HEK293 (cell line): ENCODE measurements at regions not wholly inside any gene's neighbourhood (a gene's known extent, or its start where the extent isn't known, plus 50 kb on each side); places are given as distances from the start of the nearest gene placed in this dataset.

ENCODE experiments used
- CTCF ChIA-PET: fragments of 350-600 bp; formaldehyde crosslinking; extraction: SDS; loops from one replicate; lab custom pipeline; 2021; ENCODE audit warnings: antibody characterized with exemption; lab: Yijun Ruan, JAX
- POLR2A ChIA-PET: fragments of 300-600 bp; formaldehyde crosslinking; extraction: SDS; loops from one replicate; lab custom pipeline; 2020; ENCODE audit warnings: antibody characterized with exemption, inconsistent platforms; lab: Yijun Ruan, JAX
- H3K27ac ChIP-seq: fragments of 200-500 bp; sonication (Bioruptor generic); 2 replicates; pipeline ENCODE4 v1.5.1; 2014; ENCODE audit warnings: low read depth, low read length, control low read depth, inconsistent platforms; ENCODE audit errors: extremely low read depth
- H3K36me3 ChIP-seq, 2 experiments: fragments of 200-500 bp in 1 of 2; sonication (Bioruptor generic) in 1 of 2; 1 replicate in 1 of 2; 2 replicates in 1 of 2; pipeline ENCODE4 v1.5.1; 2014 to 2017; ENCODE audit warnings: inconsistent platforms in 2 of 2, low read length in 2 of 2; ENCODE audit not compliant: control insufficient read depth in 2 of 2, insufficient read depth in 1 of 2
- H3K4me1 ChIP-seq: fragments of 200-500 bp; sonication (Bioruptor generic); 2 replicates; pipeline ENCODE4 v1.5.1; 2014; ENCODE audit warnings: mild to moderate bottlenecking, low read length, inconsistent platforms; ENCODE audit not compliant: control insufficient read depth, insufficient read depth
- H3K4me3 ChIP-seq: 2 replicates; pipeline ENCODE4 v1.5.1; 2011; ENCODE audit warnings: low read depth, mild to moderate bottlenecking, control low read depth, low read length, moderate library complexity
- H3K9me3 ChIP-seq: fragments of 200-500 bp; sonication (Bioruptor generic); 2 replicates; pipeline ENCODE4 v1.5.1; 2014; ENCODE audit warnings: low read depth, low read length, inconsistent platforms; ENCODE audit not compliant: control insufficient read depth, insufficient read depth
- KLF1 ChIP-seq: fragments of 450-650 bp; formaldehyde crosslinking; IDR thresholded peaks from 2 replicates; pipeline ENCODE4 v1.5.1; 2016; ENCODE audit warnings: missing biosample characterization, missing genetic modification characterization
- MEIS1 ChIP-seq: sonication (generic); formaldehyde crosslinking; IDR thresholded peaks from 2 replicates; pipeline ENCODE4 v1.8.1; 2022; ENCODE audit warnings: missing genetic modification reagents, mild to moderate bottlenecking, borderline replicate concordance
- OVOL3 ChIP-seq: fragments of 450-650 bp; formaldehyde crosslinking; IDR thresholded peaks from 2 replicates; pipeline ENCODE4 v1.5.1; 2016; ENCODE audit warnings: missing biosample characterization, missing genetic modification characterization
- SALL2 ChIP-seq: fragments of 450-650 bp; formaldehyde crosslinking; IDR thresholded peaks from 2 replicates; pipeline ENCODE4 v1.5.0; 2017; ENCODE audit warnings: missing biosample characterization, mild to moderate bottlenecking, missing genetic modification characterization, borderline replicate concordance
- SCRT1 ChIP-seq: fragments of 450-650 bp; formaldehyde crosslinking; IDR thresholded peaks from 2 replicates; pipeline ENCODE4 v1.5.1; 2016; ENCODE audit warnings: missing biosample characterization, missing genetic modification characterization, borderline replicate concordance
- TSHZ1 ChIP-seq: fragments of 450-650 bp; formaldehyde crosslinking; IDR thresholded peaks from 2 replicates; pipeline ENCODE4 v1.5.1; 2016; ENCODE audit warnings: missing biosample characterization, missing genetic modification characterization, borderline replicate concordance
- ZEB2 ChIP-seq: fragments of 450-650 bp; formaldehyde crosslinking; IDR thresholded peaks from 2 replicates; pipeline ENCODE4 v1.5.1; 2016; ENCODE audit warnings: missing biosample characterization, missing genetic modification characterization
- ZFP69B ChIP-seq: fragments of 450-650 bp; formaldehyde crosslinking; IDR thresholded peaks from 2 replicates; pipeline ENCODE4 v1.5.1; 2016; ENCODE audit warnings: missing biosample characterization, missing genetic modification characterization
- ZNF112 ChIP-seq: fragments of 450-650 bp; formaldehyde crosslinking; IDR thresholded peaks from 2 replicates; pipeline ENCODE4 v1.5.0; 2017; ENCODE audit warnings: missing biosample characterization, missing genetic modification characterization
- ZNF133 ChIP-seq: fragments of 450-650 bp; formaldehyde crosslinking; IDR thresholded peaks from 2 replicates; pipeline ENCODE4 v1.5.1; 2016; ENCODE audit warnings: missing biosample characterization, missing genetic modification characterization
- ZNF146 ChIP-seq: fragments of 450-650 bp; formaldehyde crosslinking; IDR thresholded peaks from 2 replicates; pipeline ENCODE4 v1.5.1; 2016; ENCODE audit warnings: missing biosample characterization, missing genetic modification characterization
- ZNF19 ChIP-seq: fragments of 450-650 bp; formaldehyde crosslinking; IDR thresholded peaks from 2 replicates; pipeline ENCODE4; 2016; ENCODE audit warnings: missing biosample characterization, missing genetic modification characterization, low read depth
- ZNF391 ChIP-seq: fragments of 450-650 bp; formaldehyde crosslinking; IDR thresholded peaks from 2 replicates; pipeline ENCODE4 v1.5.1; 2016; ENCODE audit warnings: low read depth, missing biosample characterization, missing genetic modification characterization, borderline replicate concordance
- ZNF426 ChIP-seq: fragments of 450-650 bp; formaldehyde crosslinking; IDR thresholded peaks from 2 replicates; pipeline ENCODE4 v1.5.1; 2017; ENCODE audit warnings: missing biosample characterization, missing genetic modification characterization, mild to moderate bottlenecking, inconsistent platforms, moderate library complexity
- ZNF600 ChIP-seq: fragments of 450-650 bp; formaldehyde crosslinking; IDR thresholded peaks from 2 replicates; pipeline ENCODE4 v1.5.1; 2016; ENCODE audit warnings: missing biosample characterization, missing genetic modification characterization
- TF ChIP-seq, protein P1 (sequence below): fragments of 450-650 bp; formaldehyde crosslinking; conservative IDR thresholded peaks from 2 replicates; pipeline ENCODE4 v1.5.1; 2016; ENCODE audit warnings: low read depth, missing biosample characterization, missing genetic modification characterization
- TF ChIP-seq, protein P2 (sequence below): fragments of 450-650 bp; formaldehyde crosslinking; IDR thresholded peaks from 2 replicates; pipeline ENCODE4 v1.5.1; 2017; ENCODE audit warnings: missing biosample characterization, missing genetic modification characterization

DNA sequence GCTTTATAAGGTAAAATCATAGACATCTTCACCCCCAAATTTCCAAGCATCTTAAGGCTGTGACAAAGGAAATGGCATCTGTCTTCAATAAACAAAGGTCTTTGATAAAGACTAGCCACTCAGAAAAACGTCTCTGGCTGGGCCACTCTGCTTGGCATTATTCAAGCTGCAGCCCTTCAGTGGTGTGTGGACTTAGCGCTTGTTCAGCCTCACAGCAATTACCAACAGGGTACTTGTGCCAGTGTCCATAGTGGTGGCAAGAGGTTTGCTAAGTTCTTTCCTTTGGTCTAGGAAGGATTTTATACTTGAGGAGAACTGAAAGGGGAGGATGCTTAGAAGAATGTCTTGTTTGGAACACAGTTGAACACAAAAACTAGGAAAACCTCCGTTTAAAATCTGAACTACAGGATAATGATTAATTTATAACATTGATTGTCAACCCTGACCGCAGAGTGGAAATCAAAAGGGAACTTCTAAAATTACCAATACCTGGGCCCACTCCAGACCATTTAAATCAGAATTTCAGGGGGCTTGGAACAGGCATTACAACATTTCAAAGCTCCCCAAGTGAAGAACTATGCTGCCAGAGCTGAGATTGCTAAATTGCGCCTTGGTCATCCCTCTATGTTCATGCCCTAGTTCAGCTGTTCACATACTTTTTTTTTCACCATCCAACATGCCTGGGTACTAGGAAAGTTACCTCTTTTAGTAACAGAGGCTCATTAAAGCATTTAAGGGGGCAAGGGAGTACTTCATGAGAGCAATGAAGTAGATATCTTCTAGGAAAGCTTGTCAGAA, 378.5 kb downstream of the FRK start:
- TF ChIP-seq OVOL3 (tag by site-specific recombination) (no peak), KLF1 (no peak)
- Histone ChIP-seq H3K9me3 (no peaks in the 10 kb centered on the region), H3K4me1 (no peaks in the 10 kb centered on the region), H3K4me3 (no peak overlapping the region), H3K36me3 (no peaks in the 10 kb centered on the region), H3K27ac (no peak overlapping the region)
- ChIA-PET CTCF (interaction anchor here (0.6 to 1.0 kb wide), 2 partner anchors 156 to 303 kb away, joined by 3 read pairs; no protein-coding TSS in a partner anchor), POLR2A (no interaction called here)

- TF ChIP-seq ZEB2 (tag by site-specific recombination) (no peak), SCRT1 (tag by site-specific recombination) (no peak), ZNF112 (tag by site-specific recombination) (no peak), ZNF426 (tag by site-specific recombination) (no peak), ZNF146 (no peak), ZNF133 (tag by site-specific recombination) (no peak), SALL2 (tag by site-specific recombination) (no peak), ZNF391 (tag by site-specific recombination) (no peak), ZNF600 (tag by site-specific recombination) (no peak), MEIS1 (CRISPR knock-in tag) (no peak), TSHZ1 (tag by site-specific recombination) (no peak), ZNF19 (tag by site-specific recombination) (no peak), ZFP69B (tag by site-specific recombination) (no peak)
- TF ChIP-seq, protein P1, sequence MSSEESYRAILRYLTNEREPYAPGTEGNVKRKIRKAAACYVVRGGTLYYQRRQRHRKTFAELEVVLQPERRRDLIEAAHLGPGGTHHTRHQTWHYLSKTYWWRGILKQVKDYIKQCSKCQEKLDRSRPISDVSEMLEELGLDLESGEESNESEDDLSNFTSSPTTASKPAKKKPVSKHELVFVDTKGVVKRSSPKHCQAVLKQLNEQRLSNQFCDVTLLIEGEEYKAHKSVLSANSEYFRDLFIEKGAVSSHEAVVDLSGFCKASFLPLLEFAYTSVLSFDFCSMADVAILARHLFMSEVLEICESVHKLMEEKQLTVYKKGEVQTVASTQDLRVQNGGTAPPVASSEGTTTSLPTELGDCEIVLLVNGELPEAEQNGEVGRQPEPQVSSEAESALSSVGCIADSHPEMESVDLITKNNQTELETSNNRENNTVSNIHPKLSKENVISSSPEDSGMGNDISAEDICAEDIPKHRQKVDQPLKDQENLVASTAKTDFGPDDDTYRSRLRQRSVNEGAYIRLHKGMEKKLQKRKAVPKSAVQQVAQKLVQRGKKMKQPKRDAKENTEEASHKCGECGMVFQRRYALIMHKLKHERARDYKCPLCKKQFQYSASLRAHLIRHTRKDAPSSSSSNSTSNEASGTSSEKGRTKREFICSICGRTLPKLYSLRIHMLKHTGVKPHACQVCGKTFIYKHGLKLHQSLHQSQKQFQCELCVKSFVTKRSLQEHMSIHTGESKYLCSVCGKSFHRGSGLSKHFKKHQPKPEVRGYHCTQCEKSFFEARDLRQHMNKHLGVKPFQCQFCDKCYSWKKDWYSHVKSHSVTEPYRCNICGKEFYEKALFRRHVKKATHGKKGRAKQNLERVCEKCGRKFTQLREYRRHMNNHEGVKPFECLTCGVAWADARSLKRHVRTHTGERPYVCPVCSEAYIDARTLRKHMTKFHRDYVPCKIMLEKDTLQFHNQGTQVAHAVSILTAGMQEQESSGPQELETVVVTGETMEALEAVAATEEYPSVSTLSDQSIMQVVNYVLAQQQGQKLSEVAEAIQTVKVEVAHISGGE (tag by site-specific recombination): no peak
- TF ChIP-seq, protein P2, sequence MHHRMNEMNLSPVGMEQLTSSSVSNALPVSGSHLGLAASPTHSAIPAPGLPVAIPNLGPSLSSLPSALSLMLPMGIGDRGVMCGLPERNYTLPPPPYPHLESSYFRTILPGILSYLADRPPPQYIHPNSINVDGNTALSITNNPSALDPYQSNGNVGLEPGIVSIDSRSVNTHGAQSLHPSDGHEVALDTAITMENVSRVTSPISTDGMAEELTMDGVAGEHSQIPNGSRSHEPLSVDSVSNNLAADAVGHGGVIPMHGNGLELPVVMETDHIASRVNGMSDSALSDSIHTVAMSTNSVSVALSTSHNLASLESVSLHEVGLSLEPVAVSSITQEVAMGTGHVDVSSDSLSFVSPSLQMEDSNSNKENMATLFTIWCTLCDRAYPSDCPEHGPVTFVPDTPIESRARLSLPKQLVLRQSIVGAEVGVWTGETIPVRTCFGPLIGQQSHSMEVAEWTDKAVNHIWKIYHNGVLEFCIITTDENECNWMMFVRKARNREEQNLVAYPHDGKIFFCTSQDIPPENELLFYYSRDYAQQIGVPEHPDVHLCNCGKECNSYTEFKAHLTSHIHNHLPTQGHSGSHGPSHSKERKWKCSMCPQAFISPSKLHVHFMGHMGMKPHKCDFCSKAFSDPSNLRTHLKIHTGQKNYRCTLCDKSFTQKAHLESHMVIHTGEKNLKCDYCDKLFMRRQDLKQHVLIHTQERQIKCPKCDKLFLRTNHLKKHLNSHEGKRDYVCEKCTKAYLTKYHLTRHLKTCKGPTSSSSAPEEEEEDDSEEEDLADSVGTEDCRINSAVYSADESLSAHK: no peak
- CTCF ChIA-PET: no interaction called here
- POLR2A ChIA-PET: no interaction called here
- H3K4me1 ChIP-seq: no peaks in the 10 kb centered on the region
- H3K27ac ChIP-seq: no peak overlapping the region
- no peak overlapping the region for H3K4me3 ChIP-seq
- no peaks in the 10 kb centered on the region for H3K9me3 ChIP-seq
- no peaks in the 10 kb centered on the region for H3K36me3 ChIP-seq
Measured at GRCh38 chr6:115680621-115681020, 380.1 kb downstream of the FRK start.
